K562 (cell line): ENCODE measurements at regions not wholly inside any gene's neighbourhood (a gene's known extent, or its start where the extent isn't known, plus 50 kb on each side); places are given as distances from the start of the nearest gene placed in this dataset.

Source experiments
- ATAC-seq: fragments of 200-7000 bp; cut with Tn5 transposase; 3 replicates; pipeline ENCODE4 v1.9.1; 2020; ENCODE audit warnings: moderate library complexity
- BruUV-seq: library from RNA; stranded (reverse); fragments of 400-500 nt; replicated peaks from 2 replicates; lab custom pipeline; 2021; lab: Mats Ljungman, UMichigan
- CTCF ChIA-PET: fragments of 300-600 bp; formaldehyde crosslinking; extraction: SDS; loops from one replicate; lab custom pipeline; 2021; ENCODE audit warnings: low intra/inter-chr PET ratio; lab: Yijun Ruan, JAX
- POLR2A ChIA-PET: fragments of 300-600, 350-650 bp; sonication (Branson Sonifier 250); formaldehyde crosslinking; extraction: SDS; loops from one replicate; lab custom pipeline; 2021; ENCODE audit warnings: antibody characterized with exemption, inconsistent platforms; lab: Yijun Ruan, JAX
- DNase-seq, 4 experiments: peaks; one replicate each; pipeline versions ENCODE4 v3.0.0 to v3.0.0-alpha.2; 2011 to 2018; ENCODE audit warnings: low spot score in 3 of 4, mixed read lengths in 3 of 4; ENCODE audit errors: extremely low read depth in 1 of 4
- FAIRE-seq: peaks from 2 replicates; lab custom pipeline; 2011; peaks lifted over from hg19 to GRCh38; lab: Jason Lieb, UNC
- H2AFZ ChIP-seq: 2 replicates; pipeline ENCODE4 v1.6.0; 2011; ENCODE audit warnings: low read depth, low read length, control low read depth, inconsistent platforms
- H3K27ac ChIP-seq: fragments of 200-600 bp; 3 replicates; pipeline ENCODE4 v1.8.0; 2011; ENCODE audit warnings: low read depth, mild to moderate bottlenecking, control low read depth, inconsistent platforms, low read length, moderate library complexity, mixed read lengths; ENCODE audit errors: extremely low read depth
- H3K27me3 ChIP-seq, 2 experiments: fragments of 300-600 bp in 1 of 2; 2 replicates in 1 of 2; 3 replicates in 1 of 2; pipeline versions ENCODE4 v1.6.0 to v1.8.0; 2011; ENCODE audit warnings: inconsistent platforms in 2 of 2, low read length in 2 of 2, mild to moderate bottlenecking in 1 of 2, mixed read lengths in 1 of 2, moderate library complexity in 1 of 2; ENCODE audit not compliant: control insufficient read depth in 2 of 2, insufficient read depth in 2 of 2
- H3K36me3 ChIP-seq: fragments of 300-600 bp; 3 replicates; pipeline ENCODE4 v1.8.0; 2011; ENCODE audit warnings: mild to moderate bottlenecking, low read length, inconsistent platforms; ENCODE audit not compliant: control insufficient read depth, insufficient read depth
- H3K4me1 ChIP-seq, 2 experiments: fragments of 200-600 bp in 1 of 2; replicated peaks in 1 of 2; 2 replicates in 1 of 2; 3 replicates in 1 of 2; pipeline versions ENCODE4 v1.5.1 to v1.8.0; 2011; ENCODE audit warnings: inconsistent platforms in 2 of 2, low read length in 2 of 2, mild to moderate bottlenecking in 1 of 2, mixed read lengths in 1 of 2, moderate library complexity in 1 of 2; ENCODE audit not compliant: control insufficient read depth in 2 of 2, insufficient read depth in 2 of 2
- H3K4me2 ChIP-seq: 2 replicates; pipeline ENCODE4 v1.6.1; 2011; ENCODE audit warnings: low read length, control low read depth, inconsistent platforms, mixed read lengths; ENCODE audit not compliant: insufficient read depth
- H3K4me3 ChIP-seq: fragments of 200-600 bp; sonication (generic), shearing (Covaris generic); 2 replicates; pipeline ENCODE4 v1.5.1; 2016; ENCODE audit warnings: control low read depth, inconsistent platforms
- H3K79me2 ChIP-seq: fragments of 200-600 bp; 3 replicates; pipeline ENCODE4 v1.8.0; 2011; ENCODE audit warnings: low read length, inconsistent platforms; ENCODE audit not compliant: control insufficient read depth, insufficient read depth
- H3K9ac ChIP-seq, 2 experiments: 2 replicates each; pipeline versions ENCODE4 v1.6.0 to v1.6.1; 2011; ENCODE audit warnings: low read depth in 2 of 2, low read length in 2 of 2, control low read depth in 1 of 2, inconsistent platforms in 1 of 2, mild to moderate bottlenecking in 1 of 2, mixed read lengths in 1 of 2; ENCODE audit not compliant: insufficient read depth in 1 of 2
- H3K9me1 ChIP-seq: one replicate; pipeline ENCODE4 v1.6.0; 2011; ENCODE audit warnings: inconsistent platforms, mild to moderate bottlenecking, low read length, moderate library complexity; ENCODE audit not compliant: control insufficient read depth, insufficient read depth
- H3K9me3 ChIP-seq: replicated peaks from 2 replicates; pipeline ENCODE4 v1.5.1; 2011; ENCODE audit warnings: low read depth, low read length, inconsistent platforms; ENCODE audit not compliant: control insufficient read depth, insufficient read depth
- H4K20me1 ChIP-seq: replicated peaks from 2 replicates; pipeline ENCODE4 v1.6.1; 2011; ENCODE audit warnings: low read length, inconsistent platforms, mixed read lengths; ENCODE audit not compliant: control insufficient read depth, insufficient read depth
- BCOR ChIP-seq: fragments of 450-650 bp; IDR thresholded peaks from 2 replicates; pipeline ENCODE4 v1.6.1; 2016
- BDP1 ChIP-seq: IDR thresholded peaks from 3 replicates; pipeline ENCODE4 v1.6.1; 2011; ENCODE audit not compliant: insufficient read length, insufficient read depth
- BRF1 ChIP-seq: IDR thresholded peaks from 3 replicates; pipeline ENCODE4 v1.6.1; 2011; ENCODE audit warnings: borderline replicate concordance, mild to moderate bottlenecking; ENCODE audit not compliant: insufficient read length; ENCODE audit errors: extremely low read depth
- ELF1 ChIP-seq: fragments of 200-800 bp; sonication (Bioruptor generic); IDR thresholded peaks from 2 replicates; pipeline ENCODE4 v1.6.1; 2016; ENCODE audit warnings: missing genetic modification characterization, missing compliant biosample characterization
- HNRNPUL1 ChIP-seq: fragments of 200-400 bp; formaldehyde crosslinking; IDR thresholded peaks from 2 replicates; pipeline ENCODE4 v1.6.1; 2017; ENCODE audit warnings: low read length
- MAFG ChIP-seq: fragments of 450-650 bp; conservative IDR thresholded peaks from 2 replicates; pipeline ENCODE4 v1.6.1; 2016; ENCODE audit warnings: missing genetic modification characterization, missing compliant biosample characterization
- MECOM ChIP-seq: fragments of 250-450 bp; sonication (Bioruptor Pico); IDR thresholded peaks from 2 replicates; pipeline ENCODE4 v1.8.0; 2022; ENCODE audit warnings: inconsistent platforms
- NCOR1 ChIP-seq: fragments of 450-650 bp; IDR thresholded peaks from 2 replicates; pipeline ENCODE4 v1.6.1; 2016; ENCODE audit warnings: mild to moderate bottlenecking, moderate library complexity
- NR3C1 ChIP-seq: sonication (generic); formaldehyde crosslinking; IDR thresholded peaks from 2 replicates; pipeline ENCODE4 v1.8.1; 2022; ENCODE audit warnings: missing genetic modification reagents
- RNF2 ChIP-seq: sonication (generic); IDR thresholded peaks from 2 replicates; pipeline ENCODE4 v1.6.1; 2016
- SIN3A ChIP-seq, 2 experiments: fragments of 150-350 bp in 1 of 2; IDR thresholded peaks; 2 replicates each; pipeline ENCODE4 v1.6.1; 2011 to 2016; ENCODE audit warnings: borderline replicate concordance in 2 of 2, low read depth in 2 of 2, low read length in 2 of 2, mild to moderate bottlenecking in 2 of 2, moderate library complexity in 2 of 2; ENCODE audit not compliant: control insufficient read depth in 1 of 2
- TAF1 ChIP-seq: IDR thresholded peaks from 2 replicates; pipeline ENCODE4 v1.6.1; 2011; ENCODE audit warnings: mild to moderate bottlenecking, low read length, moderate library complexity; ENCODE audit not compliant: insufficient read depth, control insufficient read depth, severe bottlenecking; ENCODE audit errors: extremely low read depth
- TCF3 ChIP-seq: sonication (generic); formaldehyde crosslinking; IDR thresholded peaks from 2 replicates; pipeline ENCODE4 v1.4.0; 2020; ENCODE audit warnings: mild to moderate bottlenecking, missing genetic modification reagents
- U2AF1 ChIP-seq: fragments of 200-400 bp; formaldehyde crosslinking; optimal IDR thresholded peaks from 2 replicates; pipeline ENCODE3; 2017; ENCODE audit warnings: mild to moderate bottlenecking, low read depth, low read length, moderate library complexity
- VEZF1 ChIP-seq: fragments of 200-800 bp; sonication (Bioruptor generic); IDR thresholded peaks from 2 replicates; pipeline ENCODE4 v1.6.1; 2017; ENCODE audit warnings: missing genetic modification characterization, missing compliant biosample characterization
- ZBTB7A ChIP-seq: IDR thresholded peaks from 2 replicates; pipeline ENCODE4 v1.6.1; 2011; ENCODE audit warnings: low read depth, mild to moderate bottlenecking, low read length, moderate library complexity, borderline replicate concordance; ENCODE audit not compliant: control insufficient read depth
- ZFX ChIP-seq: sonication (generic); formaldehyde crosslinking; IDR thresholded peaks from 2 replicates; pipeline ENCODE4 v1.8.0; 2022; ENCODE audit warnings: mild to moderate bottlenecking, missing genetic modification reagents, moderate library complexity
- ZNF217 ChIP-seq: sonication (generic); formaldehyde crosslinking; IDR thresholded peaks from 2 replicates; pipeline ENCODE4 v1.8.0; 2022; ENCODE audit warnings: mild to moderate bottlenecking, missing genetic modification reagents
- ZNF695 ChIP-seq: fragments of 450-650 bp; formaldehyde crosslinking; IDR thresholded peaks from 2 replicates; pipeline ENCODE4 v1.4.0; 2020; ENCODE audit warnings: mild to moderate bottlenecking, moderate library complexity
- WGBS: fragments of 100-300 bp; shearing (Covaris generic); methylation state at CpG from one replicate; pipeline ENCODE4 v1.1.6; 2016; ENCODE audit warnings: low coverage, mixed read lengths; ENCODE audit not compliant: insufficient coverage; ENCODE audit errors: missing lambda C conversion rate; 5-methylcytosine and 5-hydroxymethylcytosine counted together
- in situ Hi-C: fragments of 300-500 bp; cut with MboI; formaldehyde crosslinking; loops from 4 replicates; pipeline ENCODE4 v1.15.0; 2018; ENCODE audit warnings: inconsistent platforms, mixed read lengths
- intact Hi-C: fragments of 100-400 bp; cut with micrococcal nuclease; formaldehyde crosslinking; loops from 2 replicates; pipeline ENCODE4 v1.14.2; 2022

DNA sequence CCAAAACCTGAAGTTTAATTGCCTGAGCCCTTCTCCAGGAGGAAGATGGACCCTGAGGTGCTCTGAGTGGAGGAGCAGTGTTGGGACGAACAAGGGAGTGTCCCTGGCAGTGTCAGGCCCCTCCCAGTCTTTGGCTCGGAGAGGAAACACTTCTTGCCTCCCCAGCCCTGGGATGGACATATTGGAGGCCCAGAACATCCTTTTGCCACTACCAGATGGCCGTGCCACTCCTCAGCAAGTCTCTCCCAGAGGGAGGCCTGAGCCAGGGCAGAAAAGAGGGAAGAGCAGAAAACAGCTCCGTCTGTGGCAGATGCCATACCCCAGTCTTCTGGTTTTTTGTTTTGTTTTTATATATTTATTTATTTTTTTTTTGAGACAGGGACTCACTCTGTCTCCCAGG is 91.5 kb upstream of the CRHR1 start:
- H3K79me2 ChIP-seq: no peaks in the 10 kb centered on the region
- H3K27ac ChIP-seq: no peak overlapping the region
- POLR2A ChIA-PET: interaction anchor here (0.6 kb wide), 1 partner anchor 135 kb away, joined by 3 read pairs; no protein-coding TSS in a partner anchor
- H2AFZ ChIP-seq: no peak overlapping the region
- no peak for FAIRE-seq
- intact Hi-C loops: no loop called here
- ATAC-seq: peak; percentile 32; the same call in 1 of the 3 replicates
- 17% methylated on average over 4 of the region's 4 CpGs for WGBS
- H4K20me1 ChIP-seq: no peaks in the 10 kb centered on the region
- H3K4me1 ChIP-seq: peaks cover 0 to 7% of the 10 kb centered on the region in 2 experiments; a peak in 2 of 5 replicates
- no peaks in the 10 kb centered on the region for H3K36me3 ChIP-seq
- no TSS peak for BruUV-seq
- H3K9ac ChIP-seq: no peak overlapping the region
- no peaks in the 10 kb centered on the region for H3K9me1 ChIP-seq
- in situ Hi-C loops: no loop called here
- peaks cover 14 to 27% of the 10 kb centered on the region in 2 experiments; a peak in 4 of 5 replicates for H3K27me3 ChIP-seq
- CTCF ChIA-PET: no interaction called here
- DNase-seq: no peak
- TF ChIP-seq MECOM (CRISPR knock-in tag) (no peak), HNRNPUL1 (no peak), ZFX (no peak), RNF2 (no peak), ZBTB7A (no peak), U2AF1 (no peak), ZNF217 (CRISPR knock-in tag) (no peak), BCOR (no peak), TCF3 (no peak), ELF1 (tag) (no peak), ZNF695 (CRISPR knock-in tag) (no peak), NCOR1 (no peak), TAF1 (no peak), BRF1 (no peak), NR3C1 (CRISPR knock-in tag) (no peak), MAFG (tag) (no peak), BDP1 (no peak), SIN3A (IDR thresholded peaks at IDR 0.05; ENCODE audit: borderline replicate concordance in 2 of 2, control insufficient read depth in 1 of 2, low read depth in 2 of 2, low read length in 2 of 2) (no peak), VEZF1 (CRISPR knock-in tag) (no peak)
- no peaks in the 10 kb centered on the region for H3K9me3 ChIP-seq
- H3K4me3 ChIP-seq: no peak overlapping the region
- no peak overlapping the region for H3K4me2 ChIP-seq
